ENCODE measurements at regions not wholly inside any gene's neighbourhood (a gene's known extent, or its start where the extent isn't known, plus 50 kb on each side); places are given as distances from the start of the nearest gene placed in this dataset.

- Histone ChIP-seq H3K4me3 (no peak overlapping the region), H3K36me3 (no peaks in the 10 kb centered on the region), H3K4me1 (no peaks in the 10 kb centered on the region), H3K27ac (no peak overlapping the region), H3K27me3 (peaks cover 13% of the 10 kb centered on the region), H3K9me3 (no peaks in the 10 kb centered on the region)
- 48 to 60% methylated on average over 3 to 8 of the region's 8 CpGs for WGBS, 2 donors (ENCODE audit: low coverage in 1 of 2)
- intact Hi-C loops (cut with DNase I; ENCODE audit: low total_unique reads) = no loop called here
- no peak for TF ChIP-seq EP300 (IDR thresholded peaks at IDR 0.05; ENCODE audit: low read depth)
- TF ChIP-seq POLR2AphosphoS5 (IDR thresholded peaks at IDR 0.05) = no peak
- TF ChIP-seq CTCF (IDR thresholded peaks at IDR 0.05) = no peak
- no peak for TF ChIP-seq POLR2A (IDR thresholded peaks at IDR 0.05)
- in situ Hi-C loops (cut with MboI; ENCODE audit: low pct_ligation_motif_present in 1 of 4, low pct_unique_long_range_greater_than_20kb in 1 of 4, low sequenced_read_pairs in 3 of 4) = no loop called here
- no peak for DNase-seq
Observed at GRCh38 chr11:15622231-15622890, 507.6 kb downstream of the INSC start.

GRCh38 chr11:15624701-15625100 is 510.0 kb downstream of the INSC start:
- in situ Hi-C loops (cut with MboI; ENCODE audit: low pct_ligation_motif_present in 1 of 4, low pct_unique_long_range_greater_than_20kb in 1 of 4, low sequenced_read_pairs in 3 of 4) (no loop called here), intact Hi-C loops (cut with DNase I; ENCODE audit: low total_unique reads) (no loop called here)
- WGBS, 2 donors (ENCODE audit: low coverage in 1 of 2) = 56 to 69% methylated on average over 4 of the region's 4 CpGs
- no peaks in the 10 kb centered on the region for H3K36me3 ChIP-seq
- no peak overlapping the region for H3K4me3 ChIP-seq
- DNase-seq = no peak
- TF ChIP-seq EP300 (IDR thresholded peaks at IDR 0.05; ENCODE audit: low read depth) (no peak), POLR2AphosphoS5 (IDR thresholded peaks at IDR 0.05) (no peak), POLR2A (IDR thresholded peaks at IDR 0.05) (no peak), CTCF (IDR thresholded peaks at IDR 0.05) (no peak)
- no peak overlapping the region for H3K27ac ChIP-seq
- H3K27me3 ChIP-seq = peaks cover 13% of the 10 kb centered on the region
- H3K9me3 ChIP-seq = no peaks in the 10 kb centered on the region
- H3K4me1 ChIP-seq = no peaks in the 10 kb centered on the region

GRCh38 chr11:15625691-15626090 is 511.0 kb downstream of the INSC start:
- 82 to 87% methylated on average over 2 of the region's 2 CpGs for WGBS, 2 donors (ENCODE audit: low coverage in 1 of 2)
- no peak for DNase-seq
- no peak overlapping the region for H3K27ac ChIP-seq
- TF ChIP-seq POLR2AphosphoS5 (IDR thresholded peaks at IDR 0.05) (no peak), POLR2A (IDR thresholded peaks at IDR 0.05) (no peak), CTCF (IDR thresholded peaks at IDR 0.05) (no peak), EP300 (IDR thresholded peaks at IDR 0.05; ENCODE audit: low read depth) (no peak)
- peaks cover 9% of the 10 kb centered on the region for H3K27me3 ChIP-seq
- H3K36me3 ChIP-seq = no peaks in the 10 kb centered on the region
- in situ Hi-C loops (cut with MboI; ENCODE audit: low pct_ligation_motif_present in 1 of 4, low pct_unique_long_range_greater_than_20kb in 1 of 4, low sequenced_read_pairs in 3 of 4) = no loop called here
- H3K9me3 ChIP-seq = no peaks in the 10 kb centered on the region
- intact Hi-C loops (cut with DNase I; ENCODE audit: low total_unique reads) = no loop called here
- H3K4me3 ChIP-seq = no peak overlapping the region
- no peaks in the 10 kb centered on the region for H3K4me1 ChIP-seq

GRCh38 chr11:15627560-15627959 is 512.8 kb downstream of the INSC start:
- H3K4me3 ChIP-seq = no peak overlapping the region
- peaks cover 6% of the 10 kb centered on the region for H3K27me3 ChIP-seq
- no peak overlapping the region for H3K27ac ChIP-seq
- no peaks in the 10 kb centered on the region for H3K9me3 ChIP-seq
- in situ Hi-C loops (cut with MboI; ENCODE audit: low pct_ligation_motif_present in 1 of 4, low pct_unique_long_range_greater_than_20kb in 1 of 4, low sequenced_read_pairs in 3 of 4) = no loop called here
- DNase-seq = no peak
- H3K4me1 ChIP-seq = no peaks in the 10 kb centered on the region
- no peaks in the 10 kb centered on the region for H3K36me3 ChIP-seq
- no peak for TF ChIP-seq EP300 (IDR thresholded peaks at IDR 0.05; ENCODE audit: low read depth)
- TF ChIP-seq CTCF (IDR thresholded peaks at IDR 0.05) = no peak
- no peak for TF ChIP-seq POLR2AphosphoS5 (IDR thresholded peaks at IDR 0.05)
- TF ChIP-seq POLR2A (IDR thresholded peaks at IDR 0.05) = no peak
- intact Hi-C loops (cut with DNase I; ENCODE audit: low total_unique reads) = no loop called here
